ENCODE measurements at regions not wholly inside any gene's neighbourhood (a gene's known extent, or its start where the extent isn't known, plus 50 kb on each side); places are given as distances from the start of the nearest gene placed in this dataset.

DNA sequence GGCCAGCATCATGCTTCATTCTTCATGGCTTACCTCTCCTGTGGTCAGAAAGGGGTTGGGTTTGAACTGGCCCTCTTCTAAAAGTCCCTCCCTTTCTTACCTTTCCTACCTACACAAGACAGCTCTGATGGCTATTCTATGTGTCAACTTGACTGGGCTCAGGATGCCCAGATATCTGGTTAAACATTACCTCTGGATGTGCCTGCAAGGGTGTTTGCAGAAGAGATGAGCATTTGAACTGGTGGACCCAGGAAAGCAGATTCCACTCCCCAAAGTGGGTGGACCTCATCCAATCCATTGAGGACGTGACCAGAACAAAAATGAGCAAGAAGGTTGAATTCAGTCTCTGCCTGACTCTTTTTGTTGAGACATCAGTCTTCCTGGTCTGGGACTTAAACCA is 79.0 kb upstream of the TCF7L2 start:
- Histone ChIP-seq H3K9me3 (ENCODE audit: control insufficient read depth, low read length) (no peaks in the 10 kb centered on the region), H3K27ac (ENCODE audit: low read length) (no peak overlapping the region), H3K4me3 (ENCODE audit: low read length) (no peak overlapping the region), H3K27me3 (ENCODE audit: control insufficient read depth, insufficient read depth) (no peaks in the 10 kb centered on the region), H3K4me1 (ENCODE audit: control insufficient read depth, insufficient read depth, low read length) (no peaks in the 10 kb centered on the region)
- intact Hi-C loops (cut with DNase I): no loop called here
- WGBS: 87% methylated on average over 1 of the region's 1 CpG
- DNase-seq (no peak), ATAC-seq (no peak)

DNA sequence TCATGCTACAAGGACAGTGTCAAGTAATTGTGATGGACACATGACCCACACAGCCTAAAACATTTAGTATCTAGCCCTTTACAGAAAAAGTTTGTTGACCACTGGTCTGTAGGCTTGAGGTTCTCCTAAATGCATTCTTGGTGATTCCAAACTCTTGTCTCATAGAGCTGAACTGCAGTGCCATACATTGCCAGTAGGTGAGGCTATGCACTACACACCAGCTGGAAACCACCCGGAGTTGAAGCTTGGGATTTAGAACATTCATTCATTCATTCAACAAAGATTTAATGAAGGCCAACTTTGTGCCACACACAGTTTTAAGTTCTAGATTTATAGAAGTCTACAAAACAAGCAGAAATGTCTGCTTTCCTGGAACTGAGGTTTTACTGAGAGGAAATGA is 77.3 kb upstream of the TCF7L2 start:
- WGBS: 94% methylated on average over 1 of the region's 1 CpG
- no peak overlapping the region for H3K4me3 ChIP-seq (ENCODE audit: low read length)
- no peak for ATAC-seq
- H3K4me1 ChIP-seq (ENCODE audit: control insufficient read depth, insufficient read depth, low read length): no peaks in the 10 kb centered on the region
- no peak overlapping the region for H3K27ac ChIP-seq (ENCODE audit: low read length)
- intact Hi-C loops (cut with DNase I): no loop called here
- no peak for DNase-seq
- no peaks in the 10 kb centered on the region for H3K9me3 ChIP-seq (ENCODE audit: control insufficient read depth, low read length)
- no peaks in the 10 kb centered on the region for H3K27me3 ChIP-seq (ENCODE audit: control insufficient read depth, insufficient read depth)

DNA sequence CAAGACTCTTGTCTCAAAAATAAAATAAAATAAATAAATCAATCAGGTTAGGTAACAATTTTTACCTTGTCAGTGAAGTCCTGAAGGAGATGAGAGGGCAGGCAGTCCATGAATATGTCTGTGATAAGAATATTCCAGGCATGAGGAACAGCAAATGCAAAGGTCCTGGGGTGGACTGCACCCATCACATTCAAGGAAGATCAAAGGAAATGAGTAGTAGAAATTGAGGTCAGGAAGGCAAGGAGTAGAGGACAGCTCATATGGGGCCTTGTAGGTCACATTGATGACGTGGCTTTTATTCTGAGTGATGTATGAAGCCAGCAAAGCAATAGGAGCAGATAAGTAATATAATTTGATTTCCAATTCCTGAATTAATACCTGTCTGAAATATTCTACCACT is 76.5 kb upstream of the TCF7L2 start:
- H3K27ac ChIP-seq (ENCODE audit: low read length): no peak overlapping the region
- DNase-seq (no peak), ATAC-seq (no peak)
- no peaks in the 10 kb centered on the region for H3K27me3 ChIP-seq (ENCODE audit: control insufficient read depth, insufficient read depth)
- 84% methylated on average over 1 of the region's 1 CpG for WGBS
- H3K4me3 ChIP-seq (ENCODE audit: low read length): no peak overlapping the region
- H3K4me1 ChIP-seq (ENCODE audit: control insufficient read depth, insufficient read depth, low read length): no peaks in the 10 kb centered on the region
- no peaks in the 10 kb centered on the region for H3K9me3 ChIP-seq (ENCODE audit: control insufficient read depth, low read length)
- intact Hi-C loops (cut with DNase I): no loop called here

DNA sequence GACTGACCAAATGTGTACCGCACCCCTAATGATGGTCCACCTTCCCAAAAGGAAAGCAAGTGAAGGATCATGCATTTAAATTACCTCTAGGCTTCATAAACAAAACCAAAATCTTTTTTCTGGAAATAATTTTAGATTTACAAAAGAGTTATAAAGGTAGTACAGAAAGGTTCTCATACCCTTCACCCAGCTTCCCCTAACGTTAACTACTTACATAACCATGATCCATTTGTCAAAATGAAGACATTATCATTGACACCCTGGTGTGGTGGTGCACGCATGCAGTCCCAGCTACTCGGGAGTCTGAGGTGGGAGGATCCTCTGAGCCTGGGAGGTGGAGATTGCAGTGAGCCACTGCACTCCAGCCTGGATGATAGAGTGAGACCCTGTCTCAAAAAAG is 75.1 kb upstream of the TCF7L2 start:
- Histone ChIP-seq H3K27ac (ENCODE audit: low read length) (no peak overlapping the region), H3K27me3 (ENCODE audit: control insufficient read depth, insufficient read depth) (no peaks in the 10 kb centered on the region), H3K4me3 (ENCODE audit: low read length) (no peak overlapping the region), H3K4me1 (ENCODE audit: control insufficient read depth, insufficient read depth, low read length) (no peaks in the 10 kb centered on the region), H3K9me3 (ENCODE audit: control insufficient read depth, low read length) (no peaks in the 10 kb centered on the region)
- intact Hi-C loops (cut with DNase I): no loop called here
- DNase-seq (no peak), ATAC-seq (no peak)
- WGBS: 84% methylated on average over 4 of the region's 4 CpGs

DNA sequence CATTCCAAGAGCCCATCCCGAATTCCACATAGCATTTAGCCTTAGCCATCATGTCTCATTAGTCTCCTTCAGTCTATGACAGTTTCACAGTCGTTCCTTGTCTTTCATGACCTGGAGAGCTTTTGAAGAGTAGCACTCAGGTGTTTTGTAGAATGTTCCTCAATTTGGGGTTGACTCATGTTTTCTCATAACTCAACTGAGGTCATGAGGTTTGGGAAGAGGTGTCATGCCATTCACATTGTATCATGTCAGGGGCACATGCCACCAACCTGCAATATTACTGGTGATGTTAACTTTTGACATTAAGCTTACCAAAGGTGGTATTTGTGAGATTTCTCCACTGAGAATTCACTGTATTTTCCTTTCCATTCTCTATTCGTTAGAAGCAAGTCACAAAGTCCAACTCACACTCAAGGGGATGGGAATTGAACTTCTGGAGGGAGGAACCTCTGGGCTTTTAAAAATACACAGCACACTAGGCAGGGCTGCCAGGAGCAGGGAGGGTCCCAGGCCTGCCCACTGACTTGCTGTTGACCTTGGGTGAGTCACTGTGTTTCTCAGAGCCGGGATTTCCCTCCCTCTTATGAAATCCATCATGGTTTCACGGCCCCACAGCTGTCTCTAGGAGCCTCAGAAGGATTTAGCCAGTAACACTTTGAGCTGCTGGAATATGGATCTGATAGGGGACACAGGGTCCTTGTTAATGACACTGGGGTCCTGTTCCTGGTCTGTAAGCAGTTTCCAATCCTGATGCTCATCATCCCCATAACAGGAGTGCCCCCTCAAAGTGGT is 74.4 kb upstream of the TCF7L2 start:
- DNase-seq (peak in 1 of 3 donors; percentile 24), ATAC-seq (no peak)
- H3K4me3 ChIP-seq (ENCODE audit: low read length): no peak overlapping the region
- H3K9me3 ChIP-seq (ENCODE audit: control insufficient read depth, low read length): no peaks in the 10 kb centered on the region
- H3K27ac ChIP-seq (ENCODE audit: low read length): no peak overlapping the region
- intact Hi-C loops (cut with DNase I): no loop called here
- 75% methylated on average over 5 of the region's 5 CpGs for WGBS
- H3K27me3 ChIP-seq (ENCODE audit: control insufficient read depth, insufficient read depth): no peaks in the 10 kb centered on the region
- no peaks in the 10 kb centered on the region for H3K4me1 ChIP-seq (ENCODE audit: control insufficient read depth, insufficient read depth, low read length)

DNA sequence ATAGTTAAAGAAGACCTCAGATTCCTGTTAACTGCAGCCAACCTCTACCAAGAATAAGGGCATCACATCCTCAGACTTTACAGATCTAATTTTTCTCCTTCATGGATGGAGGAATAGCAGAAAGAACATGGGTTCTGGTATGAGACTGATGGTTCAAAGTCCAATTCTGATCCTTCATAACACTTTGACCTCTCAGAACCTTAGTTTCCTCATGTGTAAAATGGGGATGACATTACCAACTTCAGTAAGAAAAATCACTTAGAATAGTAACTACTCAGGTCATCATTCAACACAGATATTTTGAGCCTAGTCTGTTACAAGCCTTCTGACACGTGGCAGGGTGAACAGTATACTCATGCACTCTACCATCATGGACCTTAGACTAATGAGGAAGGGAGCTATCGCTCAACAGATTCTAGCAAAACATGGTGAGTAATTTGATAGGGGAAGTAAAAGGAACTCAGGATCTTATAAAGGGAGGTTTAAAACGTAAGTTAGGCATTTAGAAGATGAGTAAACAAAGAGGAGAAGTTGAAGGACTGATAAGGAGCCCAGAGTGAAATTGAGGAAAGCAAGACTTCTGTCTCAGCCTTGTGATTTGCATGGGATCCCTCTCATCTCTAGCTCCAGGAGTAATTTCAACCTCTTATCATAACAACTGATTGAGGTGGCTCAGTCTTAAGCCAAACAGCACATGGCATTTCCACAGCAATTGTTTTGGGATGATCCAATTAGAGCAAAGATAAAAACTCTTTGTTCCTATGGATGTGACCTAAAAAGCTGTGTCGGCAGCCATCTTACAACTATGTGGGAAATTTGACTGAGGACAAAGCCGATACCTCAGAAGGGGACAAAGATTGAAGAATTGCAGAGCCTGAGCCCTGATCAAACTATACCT is 69.2 kb upstream of the TCF7L2 start:
- Histone ChIP-seq H3K27ac (ENCODE audit: low read length) (no peak overlapping the region), H3K27me3 (ENCODE audit: control insufficient read depth, insufficient read depth) (no peaks in the 10 kb centered on the region), H3K4me3 (ENCODE audit: low read length) (no peak overlapping the region), H3K9me3 (ENCODE audit: control insufficient read depth, low read length) (no peaks in the 10 kb centered on the region), H3K4me1 (ENCODE audit: control insufficient read depth, insufficient read depth, low read length) (no peaks in the 10 kb centered on the region)
- DNase-seq (no peak), ATAC-seq (no peak)
- intact Hi-C loops (cut with DNase I): no loop called here
- WGBS: 71% methylated on average over 5 of the region's 5 CpGs

DNA sequence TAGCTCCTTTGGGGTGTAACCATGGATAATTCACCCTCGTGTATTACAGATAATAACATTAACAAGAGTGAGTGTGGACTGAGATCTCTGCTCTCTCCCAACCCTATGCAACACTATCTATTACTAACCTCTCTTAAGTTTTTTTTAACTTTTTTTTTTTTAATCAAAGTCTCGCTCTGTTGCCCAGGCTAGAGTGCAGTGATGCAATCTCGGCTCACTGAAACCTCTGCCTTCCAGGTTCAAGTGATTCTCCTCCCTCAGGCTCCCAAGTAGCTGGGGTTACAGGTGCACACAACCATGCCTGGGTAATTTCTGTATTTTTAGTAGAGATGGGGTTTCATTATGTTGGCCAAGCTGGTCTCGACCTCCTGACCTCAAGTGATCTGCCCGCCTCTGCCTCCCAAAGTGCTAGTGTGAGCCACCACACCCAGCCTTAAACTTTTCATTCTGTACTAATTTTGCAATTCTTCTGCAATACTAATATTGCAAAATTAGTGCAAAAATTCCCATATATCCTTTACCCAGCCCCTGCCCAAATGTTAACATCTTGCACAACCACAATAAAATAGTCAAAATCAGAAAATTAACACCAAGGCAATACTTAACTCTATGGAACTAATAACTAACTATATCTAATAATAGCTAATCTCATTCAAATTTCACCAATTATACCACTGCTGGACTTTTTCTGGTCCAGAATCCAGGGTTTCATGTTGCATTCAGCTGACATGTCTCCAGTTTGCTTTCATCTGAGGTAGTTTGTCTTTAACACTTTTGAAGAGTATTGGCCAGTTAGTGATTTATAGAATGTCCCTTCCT is 66.5 kb upstream of the TCF7L2 start:
- no peak overlapping the region for H3K4me3 ChIP-seq (ENCODE audit: low read length)
- 91% methylated on average over 5 of the region's 5 CpGs for WGBS
- no peak overlapping the region for H3K27ac ChIP-seq (ENCODE audit: low read length)
- DNase-seq (no peak), ATAC-seq (no peak)
- intact Hi-C loops (cut with DNase I): no loop called here
- H3K9me3 ChIP-seq (ENCODE audit: control insufficient read depth, low read length): no peaks in the 10 kb centered on the region
- no peaks in the 10 kb centered on the region for H3K4me1 ChIP-seq (ENCODE audit: control insufficient read depth, insufficient read depth, low read length)
- no peaks in the 10 kb centered on the region for H3K27me3 ChIP-seq (ENCODE audit: control insufficient read depth, insufficient read depth)

DNA sequence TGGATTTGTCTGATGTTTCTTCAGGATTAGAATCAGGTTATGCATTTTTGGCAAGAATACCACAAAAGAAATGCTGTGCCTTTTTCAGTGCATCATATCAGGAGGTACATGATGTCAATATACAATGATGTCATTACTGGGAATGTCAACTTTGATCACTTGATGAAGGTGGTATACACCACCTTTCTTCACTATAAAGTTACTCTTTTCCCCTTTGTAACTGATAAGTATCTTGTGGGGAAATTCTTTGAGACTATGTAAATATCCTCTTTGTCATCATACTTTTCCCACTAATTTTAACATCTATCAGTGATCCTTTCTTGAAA is 65.9 kb upstream of the TCF7L2 start:
- intact Hi-C loops (cut with DNase I): no loop called here
- DNase-seq: no peak
- no peak overlapping the region for H3K4me3 ChIP-seq (ENCODE audit: low read length)
- H3K27ac ChIP-seq (ENCODE audit: low read length): no peak overlapping the region
- no peak for ATAC-seq
- H3K27me3 ChIP-seq (ENCODE audit: control insufficient read depth, insufficient read depth): no peaks in the 10 kb centered on the region
- no peaks in the 10 kb centered on the region for H3K4me1 ChIP-seq (ENCODE audit: control insufficient read depth, insufficient read depth, low read length)
- H3K9me3 ChIP-seq (ENCODE audit: control insufficient read depth, low read length): no peaks in the 10 kb centered on the region

DNA sequence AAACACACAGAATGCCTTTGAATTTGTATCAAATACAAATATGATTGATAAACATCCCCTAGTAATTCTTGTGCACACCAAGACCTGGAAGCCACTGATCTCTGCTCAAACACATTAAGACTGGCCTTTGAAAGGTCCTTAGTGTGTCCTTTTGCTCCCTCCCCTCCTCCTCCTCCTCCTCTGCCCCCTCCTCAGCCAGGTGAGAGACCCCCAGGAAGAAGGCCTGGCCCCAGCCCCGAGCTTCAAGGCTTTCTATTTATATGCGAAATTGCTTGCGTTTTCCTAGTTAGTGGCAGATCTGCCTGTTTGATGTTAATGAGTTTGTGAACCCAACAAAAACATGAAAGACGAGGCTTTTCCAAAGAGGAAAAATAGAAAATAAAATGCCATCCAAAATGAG is 63.6 kb upstream of the TCF7L2 start:
- 88% methylated on average over 4 of the region's 4 CpGs for WGBS
- Histone ChIP-seq H3K4me1 (ENCODE audit: control insufficient read depth, insufficient read depth, low read length) (no peaks in the 10 kb centered on the region), H3K9me3 (ENCODE audit: control insufficient read depth, low read length) (no peaks in the 10 kb centered on the region), H3K27ac (ENCODE audit: low read length) (no peak overlapping the region), H3K4me3 (ENCODE audit: low read length) (no peak overlapping the region), H3K27me3 (ENCODE audit: control insufficient read depth, insufficient read depth) (no peaks in the 10 kb centered on the region)
- intact Hi-C loops (cut with DNase I): no loop called here
- DNase-seq: no peak
- no peak for ATAC-seq

DNA sequence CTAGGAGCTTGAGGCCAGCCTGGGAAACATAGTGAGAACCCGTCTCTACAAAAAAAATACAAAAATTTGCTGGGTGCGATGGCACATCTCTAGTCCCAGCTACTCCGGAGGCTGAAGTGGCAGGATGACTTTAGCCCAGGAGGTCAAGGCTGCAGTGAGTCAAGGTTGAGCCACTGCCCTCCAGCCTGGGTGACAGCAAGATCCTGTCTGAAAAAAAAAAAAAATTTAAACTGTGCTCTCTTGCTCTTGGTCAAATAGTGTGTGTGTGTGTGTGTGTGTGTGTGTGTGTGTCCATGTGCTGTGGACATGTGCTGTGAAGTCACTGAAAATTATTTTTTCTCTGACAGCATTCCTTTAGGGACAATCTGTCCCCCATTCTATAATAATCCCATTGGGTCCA is 62.1 kb upstream of the TCF7L2 start:
- ATAC-seq (no peak), DNase-seq (no peak)
- 78% methylated on average over 3 of the region's 3 CpGs for WGBS
- H3K27ac ChIP-seq (ENCODE audit: low read length): no peak overlapping the region
- H3K27me3 ChIP-seq (ENCODE audit: control insufficient read depth, insufficient read depth): no peaks in the 10 kb centered on the region
- H3K4me1 ChIP-seq (ENCODE audit: control insufficient read depth, insufficient read depth, low read length): no peaks in the 10 kb centered on the region
- H3K9me3 ChIP-seq (ENCODE audit: control insufficient read depth, low read length): no peaks in the 10 kb centered on the region
- intact Hi-C loops (cut with DNase I): no loop called here
- H3K4me3 ChIP-seq (ENCODE audit: low read length): no peak overlapping the region

DNA sequence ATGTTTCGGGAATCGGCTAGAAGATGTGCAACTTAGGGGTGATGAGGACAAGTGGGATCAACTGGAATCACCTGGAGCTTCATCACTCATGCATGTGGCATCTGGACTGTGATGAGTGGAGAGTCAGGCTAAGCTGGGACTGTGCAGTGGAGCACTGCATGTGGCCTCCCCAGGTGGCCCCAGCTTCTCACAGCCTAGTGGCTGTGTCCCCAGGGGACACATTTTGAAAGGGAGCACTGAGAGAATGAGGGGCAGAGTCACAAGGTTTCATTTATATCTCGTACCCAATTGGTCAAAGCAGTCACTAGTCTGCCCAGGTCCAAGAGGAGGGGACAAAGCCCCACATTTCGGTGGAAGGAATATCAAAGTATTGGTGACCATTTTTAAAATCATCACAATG is 54.8 kb upstream of the TCF7L2 start:
- ATAC-seq: no peak
- H3K27me3 ChIP-seq (ENCODE audit: control insufficient read depth, insufficient read depth): no peaks in the 10 kb centered on the region
- H3K27ac ChIP-seq (ENCODE audit: low read length): no peak overlapping the region
- intact Hi-C loops (cut with DNase I): no loop called here
- no peaks in the 10 kb centered on the region for H3K9me3 ChIP-seq (ENCODE audit: control insufficient read depth, low read length)
- no peaks in the 10 kb centered on the region for H3K4me1 ChIP-seq (ENCODE audit: control insufficient read depth, insufficient read depth, low read length)
- WGBS: 92% methylated on average over 4 of the region's 4 CpGs
- DNase-seq: no peak
- H3K4me3 ChIP-seq (ENCODE audit: low read length): no peak overlapping the region
